H9 (cell line): ENCODE measurements at regions not wholly inside any gene's neighbourhood (a gene's known extent, or its start where the extent isn't known, plus 50 kb on each side); places are given as distances from the start of the nearest gene placed in this dataset.

Source experiments
- DNase-seq: peaks from one replicate; pipeline ENCODE4 v3.0.0-alpha.2; 2017
- H2AFZ ChIP-seq: one replicate; pipeline ENCODE4 v1.6.1; 2013; ENCODE audit warnings: mild to moderate bottlenecking, low read length, control low read depth, moderate library complexity
- H2AK5ac ChIP-seq: 2 replicates; pipeline ENCODE4 v1.6.1; 2013; ENCODE audit warnings: low read length, control low read depth, mixed read lengths; ENCODE audit not compliant: insufficient read length
- H2BK120ac ChIP-seq: one replicate; pipeline ENCODE4 v1.6.1; 2013; ENCODE audit warnings: low read depth, mild to moderate bottlenecking, low read length, control low read depth, inconsistent platforms; ENCODE audit not compliant: poor library complexity, severe bottlenecking
- H2BK12ac ChIP-seq: 2 replicates; pipeline ENCODE4 v1.6.1; 2013; ENCODE audit warnings: low read length, control low read depth, mixed read lengths, low read depth; ENCODE audit not compliant: insufficient read length
- H2BK15ac ChIP-seq: 2 replicates; pipeline ENCODE4 v1.6.1; 2013; ENCODE audit warnings: low read depth, low read length, control low read depth
- H2BK20ac ChIP-seq: one replicate; pipeline ENCODE4 v1.6.1; 2013; ENCODE audit warnings: low read depth, mild to moderate bottlenecking, low read length, control low read depth, inconsistent platforms; ENCODE audit not compliant: poor library complexity, severe bottlenecking
- H2BK5ac ChIP-seq: 2 replicates; pipeline ENCODE4 v1.6.1; 2013; ENCODE audit warnings: low read length, control low read depth, mixed read lengths; ENCODE audit not compliant: insufficient read length
- H3K14ac ChIP-seq: 2 replicates; pipeline ENCODE4 v1.6.1; 2013; ENCODE audit warnings: low read length, control low read depth; ENCODE audit not compliant: insufficient read depth
- H3K18ac ChIP-seq: 2 replicates; pipeline ENCODE4 v1.6.1; 2013; ENCODE audit warnings: low read depth, mild to moderate bottlenecking, mixed read lengths, low read length, control low read depth; ENCODE audit not compliant: insufficient read length
- H3K23ac ChIP-seq: 2 replicates; pipeline ENCODE4 v1.6.1; 2013; ENCODE audit warnings: low read length, control low read depth, mixed read lengths, low read depth; ENCODE audit not compliant: insufficient read length
- H3K23me2 ChIP-seq: 2 replicates; pipeline ENCODE4 v1.6.1; 2013; ENCODE audit warnings: low read depth, mild to moderate bottlenecking, mixed read lengths, low read length, control low read depth; ENCODE audit not compliant: insufficient read length, poor library complexity, severe bottlenecking
- H3K27ac ChIP-seq: 2 replicates; pipeline ENCODE4 v1.5.1; 2013; ENCODE audit warnings: low read length, control low read depth, mixed read lengths, low read depth; ENCODE audit not compliant: insufficient read length
- H3K27me3 ChIP-seq: 2 replicates; pipeline ENCODE4 v1.6.1; 2013; ENCODE audit warnings: low read length, control low read depth, inconsistent platforms; ENCODE audit not compliant: insufficient read depth
- H3K4ac ChIP-seq: 2 replicates; pipeline ENCODE4 v1.6.1; 2013; ENCODE audit warnings: low read depth, mild to moderate bottlenecking, control low read depth, inconsistent platforms, low read length, moderate library complexity
- H3K4me1 ChIP-seq: 2 replicates; pipeline ENCODE4 v1.6.1; 2013; ENCODE audit warnings: low read length, control low read depth, inconsistent platforms; ENCODE audit not compliant: insufficient read depth
- H3K4me2 ChIP-seq: 2 replicates; pipeline ENCODE4 v1.6.1; 2013; ENCODE audit warnings: low read length, control low read depth, mixed read lengths; ENCODE audit not compliant: insufficient read length, insufficient read depth
- H3K56ac ChIP-seq: 2 replicates; pipeline ENCODE4 v1.6.1; 2013; ENCODE audit warnings: low read depth, mild to moderate bottlenecking, mixed read lengths, low read length, control low read depth; ENCODE audit not compliant: insufficient read length
- H3K79me1 ChIP-seq: 2 replicates; pipeline ENCODE4 v1.6.1; 2013; ENCODE audit warnings: low read depth, mild to moderate bottlenecking, moderate library complexity, low read length, control low read depth, inconsistent platforms; ENCODE audit not compliant: insufficient read depth, poor library complexity, severe bottlenecking
- H3K79me2 ChIP-seq: 2 replicates; pipeline ENCODE4 v1.6.1; 2013; ENCODE audit warnings: low read length, control low read depth, inconsistent platforms; ENCODE audit not compliant: insufficient read depth
- H3K9ac ChIP-seq: 2 replicates; pipeline ENCODE4 v1.6.1; 2013; ENCODE audit warnings: low read length, control low read depth, mixed read lengths; ENCODE audit not compliant: insufficient read length; ENCODE audit errors: extremely low read depth
- H3K9me3 ChIP-seq: one replicate; pipeline ENCODE4 v1.6.1; 2013; ENCODE audit warnings: low read depth, low read length, inconsistent platforms; ENCODE audit not compliant: control insufficient read depth
- H3T11ph ChIP-seq: one replicate; pipeline ENCODE4 v1.6.1; 2013; ENCODE audit warnings: mild to moderate bottlenecking, low read length, control low read depth, inconsistent platforms
- H4K20me1 ChIP-seq: one replicate; pipeline ENCODE4 v1.6.1; 2013; ENCODE audit not compliant: control insufficient read depth, insufficient read length, insufficient read depth
- H4K5ac ChIP-seq: 2 replicates; pipeline ENCODE4 v1.6.1; 2013; ENCODE audit warnings: low read depth, mild to moderate bottlenecking, mixed read lengths, low read length, control low read depth; ENCODE audit not compliant: insufficient read length
- H4K8ac ChIP-seq: replicated peaks from 2 replicates; pipeline ENCODE4 v1.6.1; 2013; ENCODE audit warnings: low read length, control low read depth, mixed read lengths, low read depth; ENCODE audit not compliant: insufficient read length
- H4K91ac ChIP-seq: 2 replicates; pipeline ENCODE4 v1.6.1; 2013; ENCODE audit warnings: low read depth, mild to moderate bottlenecking, moderate library complexity, mixed read lengths, low read length, control low read depth; ENCODE audit not compliant: insufficient read length
- H3K27ac Mint-ChIP-seq, 3 experiments: 2 replicates in 2 of 3; 3 replicates in 1 of 3; pipeline ENCODE4 v1.8.0; 2020 to 2021; ENCODE audit warnings: mixed read lengths in 3 of 3, mild to moderate bottlenecking in 1 of 3, moderate library complexity in 1 of 3
- H3K27me3 Mint-ChIP-seq: 2 replicates; pipeline ENCODE4 v1.8.0; 2021; ENCODE audit warnings: low read depth, mild to moderate bottlenecking, moderate library complexity, mixed read lengths
- H3K36me3 Mint-ChIP-seq, 3 experiments: 2 replicates in 2 of 3; 3 replicates in 1 of 3; pipeline ENCODE4 v1.8.0; 2020 to 2021; ENCODE audit warnings: low read depth in 3 of 3, mixed read lengths in 3 of 3; ENCODE audit not compliant: insufficient read depth in 1 of 3
- H3K4me1 Mint-ChIP-seq, 2 experiments: 2 replicates each; pipeline ENCODE4 v1.8.0; 2020; ENCODE audit warnings: mixed read lengths in 2 of 2
- H3K4me3 Mint-ChIP-seq, 2 experiments: 2 replicates in 1 of 2; 3 replicates in 1 of 2; pipeline ENCODE4 v1.8.0; 2020 to 2021; ENCODE audit warnings: mild to moderate bottlenecking in 2 of 2, mixed read lengths in 2 of 2, moderate library complexity in 1 of 2
- H3K9me3 Mint-ChIP-seq, 2 experiments: 2 replicates in 1 of 2; 3 replicates in 1 of 2; pipeline ENCODE4 v1.8.0; 2020; ENCODE audit warnings: mild to moderate bottlenecking in 2 of 2, mixed read lengths in 2 of 2, moderate library complexity in 1 of 2
- CTCF ChIP-seq: fragments of 200-600 bp; sonication (generic); conservative IDR thresholded peaks from 3 replicates; pipeline ENCODE4 v1.8.0; 2021; ENCODE audit warnings: antibody characterized with exemption, mild to moderate bottlenecking
- WGBS: extraction: QIAGEN DNeasy Blood & Tissue Kit; methylation state at CpG from one replicate; pipeline ENCODE4 v1.1.7; 2013; ENCODE audit warnings: missing lambda C conversion rate, low lambda C conversion rate, mixed read lengths; ENCODE audit not compliant: insufficient read length; ENCODE audit errors: extremely low coverage; 5-methylcytosine and 5-hydroxymethylcytosine counted together

DNA sequence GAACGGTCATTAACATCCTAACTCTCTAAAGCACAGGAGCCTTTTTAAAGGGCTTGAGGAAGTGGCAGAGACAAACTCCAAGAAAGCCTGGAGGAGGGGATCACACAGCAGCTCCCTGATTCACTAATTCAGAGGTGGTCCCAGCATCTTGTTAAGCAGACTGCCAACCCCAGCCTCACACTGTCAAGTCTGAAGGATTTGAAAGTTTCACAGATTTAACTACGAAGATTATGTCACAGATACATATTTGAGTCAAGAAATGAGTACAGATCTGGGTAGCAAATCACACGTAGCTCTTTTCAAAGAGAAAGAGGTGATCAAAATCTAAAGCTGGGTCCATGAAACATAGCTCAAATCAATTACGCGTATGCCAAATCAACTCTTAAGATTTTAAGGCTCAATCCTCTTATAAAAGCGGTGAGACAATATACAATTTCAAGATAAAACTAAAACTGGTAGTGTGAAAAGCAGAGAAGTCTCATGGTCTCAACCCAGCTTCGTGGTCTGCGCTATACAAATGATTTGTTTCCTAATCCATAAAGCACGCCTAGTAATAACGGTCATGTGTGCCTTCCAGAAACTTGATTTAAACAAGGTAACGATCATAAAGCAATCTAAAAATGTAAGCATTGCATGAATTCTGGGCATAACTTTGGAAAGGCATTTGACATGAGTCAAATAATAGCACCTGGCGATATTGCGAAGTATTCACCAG lies 229.9 kb upstream of the MKLN1 start:
- Histone ChIP-seq H3K27me3 (no peaks in the 10 kb centered on the region), H2AFZ (no peak overlapping the region), H2BK15ac (no peak overlapping the region), H3K4me1 (peaks cover 2% of the 10 kb centered on the region), H4K8ac (no peak overlapping the region), H3T11ph (no peak overlapping the region), H3K23ac (no peak overlapping the region), H3K23me2 (no peaks in the 10 kb centered on the region), H3K56ac (no peak overlapping the region), H2BK5ac (no peak overlapping the region), H2BK20ac (no peak overlapping the region), H3K9me3 (no peaks in the 10 kb centered on the region), H3K4me2 (no peak overlapping the region), H3K79me1 (peaks cover 7% of the 10 kb centered on the region), H3K4ac (no peak overlapping the region), H3K18ac (no peak overlapping the region), H3K79me2 (peaks cover 4% of the 10 kb centered on the region; the same call in 1 of the 2 replicates), H3K14ac (no peak overlapping the region), H2AK5ac (no peak overlapping the region), H4K20me1 (no peaks in the 10 kb centered on the region), H3K9ac (no peak overlapping the region), H4K5ac (no peak overlapping the region), H4K91ac (no peak overlapping the region), H2BK120ac (no peak overlapping the region), H3K27ac (no peak overlapping the region), H2BK12ac (no peak overlapping the region)
- Mint-ChIP-seq H3K4me1 (peaks cover 26 to 28% of the 10 kb centered on the region in 2 experiments), H3K27ac (0 out of 7 replicates have a peak overlapping the region, but pooled peaks of 1 of the 3 experiments have one; percentile 13), H3K9me3 (no peaks in the 10 kb centered on the region), H3K4me3 (no peak overlapping the region), H3K36me3 (peaks cover 0 to 6% (median 0%) of the 10 kb centered on the region in 3 experiments; a peak in 2 of 7 replicates), H3K27me3 (no peaks in the 10 kb centered on the region)
- TF ChIP-seq CTCF: no peak
- no CpG with 5 or more reads among the region's 13 CpGs for WGBS
- no peak for DNase-seq
